ENCODE measurements at regions not wholly inside any gene's neighbourhood (a gene's known extent, or its start where the extent isn't known, plus 50 kb on each side); places are given as distances from the start of the nearest gene placed in this dataset.

DNA sequence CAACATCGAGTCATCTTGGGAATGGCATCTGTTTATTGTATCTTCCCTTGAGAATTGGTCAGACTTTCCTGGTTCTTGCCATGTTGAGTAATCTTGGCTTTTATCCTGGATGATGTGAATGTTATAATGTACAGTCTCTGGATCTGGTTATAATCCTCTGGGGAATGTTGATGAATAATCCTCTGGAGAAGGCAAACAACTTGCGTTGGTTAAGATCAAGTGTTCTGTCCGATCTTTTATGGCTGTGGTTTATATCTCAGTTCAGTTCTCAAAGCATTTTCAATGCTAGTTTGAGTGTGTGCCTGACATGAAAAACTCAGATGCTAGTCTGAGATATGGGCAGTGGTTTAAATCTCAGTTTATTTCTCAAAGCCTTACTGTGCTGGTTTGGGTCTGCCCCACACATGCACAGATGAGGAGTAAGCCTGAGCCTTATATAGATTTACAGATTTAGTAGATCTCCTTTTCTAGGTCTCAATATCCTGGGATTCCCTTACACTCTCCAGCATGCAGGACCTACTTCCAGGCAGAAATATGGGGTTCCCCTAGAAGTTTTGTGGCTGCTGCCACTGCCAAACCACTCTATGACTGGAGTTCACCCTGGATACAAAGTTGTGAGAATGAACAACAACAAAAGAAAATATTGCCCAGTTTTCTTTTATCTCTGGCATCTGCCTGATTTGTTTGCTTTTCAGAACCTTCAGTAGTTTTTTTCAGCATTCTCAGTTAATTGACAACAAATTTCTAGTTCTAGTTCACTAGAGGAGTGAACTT, 191.8 kb upstream of the MAN1A1 start:
- no peak for DNase-seq (ENCODE audit: low read depth)

- no peak for DNase-seq (ENCODE audit: low read depth)
Observed at GRCh38 chr6:119540417-119540816, 190.9 kb upstream of the MAN1A1 start.

DNA sequence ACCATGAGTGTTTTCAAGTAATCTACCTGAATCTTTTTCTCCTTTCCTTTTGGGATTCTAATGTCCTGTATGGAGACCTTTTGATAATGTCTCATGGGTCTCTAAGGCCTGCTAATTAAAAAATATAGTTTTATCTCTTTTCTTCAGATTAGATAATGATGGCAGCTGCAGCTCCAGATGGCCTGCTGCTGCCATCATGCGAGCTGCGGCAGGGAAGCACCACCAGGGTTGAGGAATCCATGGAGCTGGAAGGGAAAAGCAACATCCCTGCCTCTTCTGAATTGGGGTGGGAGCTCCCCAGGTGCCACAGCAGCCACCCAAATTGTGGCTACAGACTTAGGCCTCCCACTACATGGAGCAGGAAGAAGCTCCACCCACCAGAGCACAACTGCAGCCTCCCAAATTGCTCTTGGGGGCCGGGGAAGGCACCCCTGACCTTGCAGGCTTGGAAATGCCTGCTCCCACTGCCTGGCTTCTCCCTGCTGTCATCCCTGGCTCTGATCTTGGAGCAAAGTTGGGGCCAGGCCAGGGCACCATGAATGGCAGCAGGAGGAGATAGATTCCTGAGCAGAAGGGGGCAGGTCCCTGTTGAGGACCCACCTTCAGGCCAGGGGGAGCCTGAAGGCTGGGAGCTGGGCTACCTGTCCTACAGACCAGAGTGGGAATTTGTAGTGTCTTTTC, 189.6 kb upstream of the MAN1A1 start:
- no peak for DNase-seq (ENCODE audit: low read depth)

GRCh38 chr6:119536666-119537065, 187.1 kb upstream of the MAN1A1 start:
- no peak for DNase-seq (ENCODE audit: low read depth)

GRCh38 chr6:119535332-119535731, 185.8 kb upstream of the MAN1A1 start:
- no peak for DNase-seq (ENCODE audit: low read depth)

DNA sequence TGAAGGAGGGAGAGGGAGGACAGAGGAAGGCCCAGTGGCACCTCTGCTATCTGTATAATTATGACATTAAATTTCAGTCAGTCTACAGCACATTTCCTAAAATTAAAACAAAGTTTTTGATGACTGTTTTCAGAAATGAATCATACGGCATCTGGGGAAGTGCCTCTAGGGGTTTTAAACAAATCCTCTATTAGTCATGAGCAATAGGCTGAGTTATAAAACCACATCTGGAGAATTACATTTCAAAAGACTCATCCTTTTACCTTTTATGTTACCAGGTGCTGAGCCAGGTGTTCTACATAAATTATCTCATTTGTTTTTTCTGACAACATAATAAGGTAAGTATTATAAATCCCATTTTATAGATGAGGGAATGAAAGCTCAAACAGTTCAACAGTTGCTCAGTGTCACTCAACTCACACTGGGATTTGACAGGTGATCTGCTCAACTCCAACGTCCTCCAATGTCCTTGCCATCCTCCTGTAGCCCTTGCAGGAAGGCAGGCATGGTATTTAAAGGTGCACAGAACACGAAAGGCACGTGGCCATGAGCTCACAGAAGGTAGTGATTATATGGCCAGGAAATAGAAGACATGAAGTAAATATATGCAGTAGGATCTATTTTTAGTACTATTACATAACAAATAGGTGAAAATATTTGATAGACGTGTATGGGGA, 184.2 kb upstream of the MAN1A1 start:
- no peak for DNase-seq (ENCODE audit: low read depth)

- DNase-seq (ENCODE audit: low read depth): no peak
Observed at GRCh38 chr6:119527231-119527578, 177.6 kb upstream of the MAN1A1 start.

DNA sequence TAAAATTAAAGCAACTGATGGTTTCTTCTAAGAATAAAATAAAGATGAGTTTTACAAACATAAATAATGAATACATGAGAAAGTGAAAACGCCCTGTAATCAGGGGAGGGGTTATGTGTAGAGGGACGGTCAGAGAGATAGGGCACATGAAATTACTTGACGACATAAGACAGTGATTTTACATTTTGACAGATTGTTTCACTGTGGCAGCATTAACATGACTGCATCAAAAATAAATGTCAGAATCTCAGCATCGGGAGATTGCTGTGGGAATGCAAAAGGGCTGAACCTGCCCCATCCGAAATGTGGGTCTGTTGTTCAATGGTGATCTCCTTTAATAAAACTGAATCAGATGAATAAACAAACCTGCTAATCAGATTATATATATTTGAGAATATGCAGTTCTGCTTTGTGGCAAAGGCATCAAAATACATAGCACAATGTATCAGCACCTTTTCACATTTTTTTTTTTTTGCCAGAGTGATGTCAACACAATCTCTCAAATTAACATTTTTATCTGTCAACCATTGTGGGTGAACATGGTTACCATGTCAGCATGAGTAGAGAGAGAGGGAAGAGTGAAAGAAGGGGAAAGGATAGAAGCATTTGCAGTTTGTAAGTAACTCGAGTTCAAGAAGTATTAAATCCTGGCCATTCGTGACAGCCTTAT, 177.1 kb upstream of the MAN1A1 start:
- DNase-seq (ENCODE audit: low read depth): no peak

DNA sequence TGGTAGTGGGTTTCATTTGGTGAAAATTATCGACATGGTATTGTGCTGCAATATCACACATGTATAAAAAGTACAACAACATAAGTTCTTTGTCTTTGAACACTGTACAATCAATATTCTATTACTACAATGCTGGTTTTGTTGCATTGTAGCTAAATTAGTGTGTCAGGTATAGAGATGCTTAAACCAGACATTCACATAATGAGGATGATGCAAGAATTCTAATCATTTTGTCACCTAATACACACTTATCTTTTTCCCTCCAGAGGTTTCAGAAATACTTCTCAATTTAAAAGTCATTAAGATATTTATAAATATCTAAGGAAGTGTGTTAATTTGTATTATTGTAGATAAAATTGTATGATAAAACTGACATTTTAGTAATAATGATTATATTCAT, 174.8 kb upstream of the MAN1A1 start:
- no peak for DNase-seq (ENCODE audit: low read depth)

- no peak for DNase-seq (ENCODE audit: low read depth)
Observed at GRCh38 chr6:119523556-119523955, 174.0 kb upstream of the MAN1A1 start.

DNA sequence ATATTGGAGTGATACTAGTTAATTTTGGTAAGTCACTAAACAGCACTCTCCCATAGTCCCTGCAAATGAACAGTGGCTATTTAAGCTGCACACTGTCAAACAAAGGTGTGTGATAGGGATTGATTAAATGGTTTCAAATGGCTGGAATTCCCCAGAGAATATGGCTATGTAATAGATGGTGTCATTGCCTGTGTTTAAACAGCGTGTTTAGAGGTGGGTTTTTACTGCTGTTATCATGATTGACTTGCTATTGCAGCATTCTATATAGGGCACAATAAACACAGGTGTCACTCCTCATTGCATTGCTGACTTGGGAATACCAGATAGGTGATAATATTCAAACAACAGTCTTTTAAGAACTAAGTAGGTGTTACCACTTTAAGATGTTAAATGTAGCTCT, 171.7 kb upstream of the MAN1A1 start:
- DNase-seq (ENCODE audit: low read depth): no peak

DNA sequence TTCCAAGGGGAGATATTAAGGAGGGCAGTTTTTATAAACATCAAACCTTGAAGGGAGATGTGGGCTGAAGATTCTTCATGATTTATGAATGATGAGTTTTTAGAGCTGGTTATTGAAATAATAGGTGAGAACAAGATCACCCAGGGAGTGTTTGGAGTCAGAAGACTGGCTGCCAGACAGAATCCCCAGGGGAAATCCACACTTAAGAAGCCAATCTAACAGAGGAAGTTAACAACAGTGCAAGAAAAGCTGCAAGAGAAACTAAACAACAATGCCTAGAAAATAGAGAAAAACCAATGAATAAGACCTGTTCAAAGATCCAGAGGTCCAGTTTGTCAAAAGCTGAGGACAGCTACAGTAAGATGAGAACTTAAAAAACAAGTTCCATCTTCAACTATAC, 167.9 kb upstream of the MAN1A1 start:
- DNase-seq (ENCODE audit: low read depth): no peak

- no peak for DNase-seq (ENCODE audit: low read depth)
Observed at GRCh38 chr6:119514345-119514744, 164.8 kb upstream of the MAN1A1 start.

- DNase-seq (ENCODE audit: low read depth): no peak
Observed at GRCh38 chr6:119511024-119511423, 161.5 kb upstream of the MAN1A1 start.

- no peak for DNase-seq (ENCODE audit: low read depth)
Observed at GRCh38 chr6:119510246-119510645, 160.7 kb upstream of the MAN1A1 start.

- DNase-seq (ENCODE audit: low read depth): no peak
Observed at GRCh38 chr6:119506631-119507174, 157.1 kb upstream of the MAN1A1 start.

- no peak for DNase-seq (ENCODE audit: low read depth)
Observed at GRCh38 chr6:119501798-119502483, 152.4 kb upstream of the MAN1A1 start.

- DNase-seq (ENCODE audit: low read depth): no peak
Observed at GRCh38 chr6:119499797-119500196, 150.2 kb upstream of the MAN1A1 start.

GRCh38 chr6:119497988-119498727, 148.6 kb upstream of the MAN1A1 start:
- DNase-seq (ENCODE audit: low read depth): no peak

DNA sequence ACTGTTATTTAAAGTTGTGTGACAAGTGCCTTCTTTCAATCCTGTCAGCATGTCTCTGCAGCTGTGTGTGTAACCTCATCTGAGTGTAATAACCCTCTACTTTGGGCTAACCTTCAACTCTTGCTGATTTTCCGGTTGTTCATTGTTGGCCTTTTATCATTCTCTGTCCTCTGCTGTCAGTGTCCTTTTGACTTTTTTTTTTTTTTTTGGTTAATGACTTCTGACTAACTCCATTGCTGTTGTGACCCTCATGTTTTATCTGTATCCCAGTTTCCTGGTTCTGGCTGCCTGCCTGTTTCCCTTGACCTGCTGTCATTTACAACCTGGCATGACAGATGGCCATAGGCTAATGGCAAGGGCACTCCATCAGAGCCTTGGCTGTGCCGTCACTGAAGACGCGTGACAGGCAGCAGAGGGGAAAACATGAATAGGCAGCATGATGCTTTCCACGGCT, 145.7 kb upstream of the MAN1A1 start:
- DNase-seq (ENCODE audit: low read depth): no peak

- DNase-seq (ENCODE audit: low read depth): no peak
Observed at GRCh38 chr6:119493980-119494379, 144.4 kb upstream of the MAN1A1 start.

Measured in CMK (cell line).